ENCODE measurements at regions not wholly inside any gene's neighbourhood (a gene's known extent, or its start where the extent isn't known, plus 50 kb on each side); places are given as distances from the start of the nearest gene placed in this dataset.

DNA sequence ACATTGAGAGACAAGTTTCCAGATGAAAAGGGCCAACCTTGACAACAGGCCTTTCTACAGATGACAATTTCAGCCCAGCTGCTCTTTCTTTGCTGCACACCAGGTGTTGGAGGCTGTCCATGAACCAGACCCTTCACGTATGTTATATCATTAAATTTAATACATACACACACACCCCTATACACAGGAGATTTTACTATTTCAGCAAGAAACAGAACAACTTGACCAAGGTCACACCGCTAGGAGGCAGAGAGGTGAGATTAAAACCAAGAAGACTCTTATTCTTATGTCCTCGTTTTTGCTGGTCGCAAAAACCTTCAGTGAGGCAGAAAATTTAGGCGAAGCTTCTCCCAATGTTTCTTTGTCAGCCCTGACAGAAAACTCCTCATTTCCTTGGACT lies 1585.9 kb downstream of the AACS start:
- no peak for TF ChIP-seq EZH2 (IDR thresholded peaks at IDR 0.05; ENCODE audit: borderline replicate concordance, insufficient read depth, low read depth, low read length, poor library complexity, severe bottlenecking)
- TF ChIP-seq, protein P1, sequence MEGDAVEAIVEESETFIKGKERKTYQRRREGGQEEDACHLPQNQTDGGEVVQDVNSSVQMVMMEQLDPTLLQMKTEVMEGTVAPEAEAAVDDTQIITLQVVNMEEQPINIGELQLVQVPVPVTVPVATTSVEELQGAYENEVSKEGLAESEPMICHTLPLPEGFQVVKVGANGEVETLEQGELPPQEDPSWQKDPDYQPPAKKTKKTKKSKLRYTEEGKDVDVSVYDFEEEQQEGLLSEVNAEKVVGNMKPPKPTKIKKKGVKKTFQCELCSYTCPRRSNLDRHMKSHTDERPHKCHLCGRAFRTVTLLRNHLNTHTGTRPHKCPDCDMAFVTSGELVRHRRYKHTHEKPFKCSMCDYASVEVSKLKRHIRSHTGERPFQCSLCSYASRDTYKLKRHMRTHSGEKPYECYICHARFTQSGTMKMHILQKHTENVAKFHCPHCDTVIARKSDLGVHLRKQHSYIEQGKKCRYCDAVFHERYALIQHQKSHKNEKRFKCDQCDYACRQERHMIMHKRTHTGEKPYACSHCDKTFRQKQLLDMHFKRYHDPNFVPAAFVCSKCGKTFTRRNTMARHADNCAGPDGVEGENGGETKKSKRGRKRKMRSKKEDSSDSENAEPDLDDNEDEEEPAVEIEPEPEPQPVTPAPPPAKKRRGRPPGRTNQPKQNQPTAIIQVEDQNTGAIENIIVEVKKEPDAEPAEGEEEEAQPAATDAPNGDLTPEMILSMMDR (IDR thresholded peaks at IDR 0.05), result no peak
- intact Hi-C loops (cut with micrococcal nuclease), result no loop called here
- Mint-ChIP-seq H3K9me3 (ENCODE audit: insufficient read depth) (no peaks in the 10 kb centered on the region), H3K4me1 (no peaks in the 10 kb centered on the region), H3K27me3 (no peaks in the 10 kb centered on the region), H3K4me3 (no peak overlapping the region), H3K27ac (no peak overlapping the region)
- H3K9me3 ChIP-seq (ENCODE audit: control extremely low read depth in 1 of 3, control insufficient read depth in 2 of 3, insufficient read depth in 1 of 3, low read length in 2 of 3), result peaks cover 0 to 1% (median 0%) of the 10 kb centered on the region in 3 donors
- H3K9ac ChIP-seq (ENCODE audit: low read length), result no peak overlapping the region
- no peaks in the 10 kb centered on the region for H3K79me2 ChIP-seq (ENCODE audit: control insufficient read depth, insufficient read depth, low read length)
- H2AFZ ChIP-seq (ENCODE audit: insufficient read depth, low read depth, low read length, poor library complexity, severe bottlenecking), result no peak overlapping the region
- 95% methylated on average over 4 of the region's 5 CpGs for WGBS (ENCODE audit: insufficient coverage)
- H3K36me3 ChIP-seq (replicated peaks in 1 of 2; ENCODE audit: control extremely low read depth in 1 of 2, control insufficient read depth in 1 of 2, extremely low read depth in 1 of 2, insufficient read depth in 2 of 2, low read length in 1 of 2), result no peaks in the 10 kb centered on the region
- DNase-seq, result no peak
- CTCF ChIA-PET, result no interaction called here
- H3K4me2 ChIP-seq (replicated peaks; ENCODE audit: low read depth, low read length, poor library complexity, severe bottlenecking), result no peak overlapping the region
- H3K27ac ChIP-seq (ENCODE audit: low read length in 2 of 2), result no peak overlapping the region
- no peaks in the 10 kb centered on the region for H3K4me1 ChIP-seq (ENCODE audit: control insufficient read depth in 2 of 2, insufficient read depth in 2 of 2, low read length in 2 of 2)
- no peak for ATAC-seq (ENCODE audit: low read depth)
- H4K20me1 ChIP-seq (ENCODE audit: control insufficient read depth, insufficient read depth, low read length, poor library complexity, severe bottlenecking), result no peaks in the 10 kb centered on the region
- no peak overlapping the region for H3K4me3 ChIP-seq (ENCODE audit: control extremely low read depth in 1 of 5, extremely low read depth in 1 of 5, insufficient read depth in 1 of 5, low read depth in 2 of 5, low read length in 4 of 5)
- POLR2A ChIA-PET, result no interaction called here
- no peaks in the 10 kb centered on the region for H3K27me3 ChIP-seq (replicated peaks in 1 of 4; ENCODE audit: control extremely low read depth in 1 of 4, control insufficient read depth in 3 of 4, insufficient read depth in 4 of 4, low read length in 3 of 4)

DNA sequence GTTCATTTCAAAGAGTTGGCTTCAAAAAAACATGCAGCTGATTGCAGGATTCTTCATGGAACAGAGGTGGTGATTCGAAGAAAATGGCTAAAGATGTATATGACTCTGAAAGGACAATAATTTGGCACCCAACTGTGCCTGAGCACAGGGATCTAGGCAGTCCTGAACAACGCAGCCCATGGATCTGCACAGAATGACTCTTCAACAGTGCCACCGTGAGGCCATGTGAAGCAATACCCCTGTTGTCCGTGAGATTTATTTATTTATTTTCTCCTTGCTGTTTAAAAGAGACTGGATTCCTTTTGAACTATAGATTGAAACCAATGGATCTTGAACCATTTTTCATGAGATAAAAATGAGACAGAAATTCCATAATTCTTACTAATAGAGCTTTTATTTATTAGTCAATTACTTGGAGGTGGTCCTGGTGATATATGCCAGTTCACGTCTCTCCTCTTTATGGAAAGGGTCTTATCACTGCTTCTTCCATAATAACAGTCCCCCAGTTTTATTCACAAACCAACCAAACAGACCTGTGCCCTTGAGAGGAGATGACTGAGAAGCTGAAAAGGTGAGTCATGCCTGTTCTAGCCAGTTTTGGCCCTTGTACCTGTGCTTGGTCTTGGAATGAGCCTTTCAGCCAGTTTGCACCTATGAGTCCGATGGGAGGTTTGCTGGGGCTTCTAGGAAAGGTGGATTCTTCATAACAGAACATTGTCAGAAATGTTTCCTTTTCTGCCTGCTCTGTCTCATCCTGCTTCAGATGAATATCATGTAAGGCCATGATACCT lies 1598.3 kb downstream of the AACS start:
- H3K4me2 ChIP-seq (replicated peaks; ENCODE audit: low read depth, low read length, poor library complexity, severe bottlenecking), result no peak overlapping the region
- 38% methylated on average over 2 of the region's 6 CpGs for WGBS (ENCODE audit: insufficient coverage)
- intact Hi-C loops (cut with micrococcal nuclease), result no loop called here
- no peaks in the 10 kb centered on the region for H3K36me3 ChIP-seq (replicated peaks in 1 of 2; ENCODE audit: control extremely low read depth in 1 of 2, control insufficient read depth in 1 of 2, extremely low read depth in 1 of 2, insufficient read depth in 2 of 2, low read length in 1 of 2)
- Mint-ChIP-seq H3K27ac (no peak overlapping the region), H3K4me3 (no peak overlapping the region), H3K4me1 (no peaks in the 10 kb centered on the region), H3K9me3 (ENCODE audit: insufficient read depth) (peaks cover 7% of the 10 kb centered on the region), H3K27me3 (no peaks in the 10 kb centered on the region)
- H3K27ac ChIP-seq (ENCODE audit: low read length in 2 of 2), result no peak overlapping the region
- CTCF ChIA-PET, result interaction anchor here (0.8 kb wide), 1 partner anchor 27 kb away, joined by 3 read pairs; no protein-coding TSS in a partner anchor
- H4K20me1 ChIP-seq (ENCODE audit: control insufficient read depth, insufficient read depth, low read length, poor library complexity, severe bottlenecking), result no peaks in the 10 kb centered on the region
- H3K4me3 ChIP-seq (ENCODE audit: control extremely low read depth in 1 of 5, extremely low read depth in 1 of 5, insufficient read depth in 1 of 5, low read depth in 2 of 5, low read length in 4 of 5), result no peak overlapping the region
- H3K9ac ChIP-seq (ENCODE audit: low read length), result no peak overlapping the region
- no peaks in the 10 kb centered on the region for H3K27me3 ChIP-seq (replicated peaks in 1 of 4; ENCODE audit: control extremely low read depth in 1 of 4, control insufficient read depth in 3 of 4, insufficient read depth in 4 of 4, low read length in 3 of 4)
- POLR2A ChIA-PET, result no interaction called here
- DNase-seq, result no peak
- no peak for ATAC-seq (ENCODE audit: low read depth)
- no peak overlapping the region for H2AFZ ChIP-seq (ENCODE audit: insufficient read depth, low read depth, low read length, poor library complexity, severe bottlenecking)
- peaks cover 0 to 9% (median 4%) of the 10 kb centered on the region in 3 donors for H3K9me3 ChIP-seq (ENCODE audit: control extremely low read depth in 1 of 3, control insufficient read depth in 2 of 3, insufficient read depth in 1 of 3, low read length in 2 of 3)
- H3K4me1 ChIP-seq (ENCODE audit: control insufficient read depth in 2 of 2, insufficient read depth in 2 of 2, low read length in 2 of 2), result no peaks in the 10 kb centered on the region
- no peak for TF ChIP-seq EZH2 (IDR thresholded peaks at IDR 0.05; ENCODE audit: borderline replicate concordance, insufficient read depth, low read depth, low read length, poor library complexity, severe bottlenecking)
- TF ChIP-seq, protein P1 (IDR thresholded peaks at IDR 0.05), result no peak
- no peaks in the 10 kb centered on the region for H3K79me2 ChIP-seq (ENCODE audit: control insufficient read depth, insufficient read depth, low read length)

Measured in B cell (primary cell).